Esophagus muscularis mucosa (tissue), 4 donors: ENCODE measurements at regions not wholly inside any gene's neighbourhood (a gene's known extent, or its start where the extent isn't known, plus 50 kb on each side); places are given as distances from the start of the nearest gene placed in this dataset.

Experiments
- EP300 ChIP-seq: sonication (generic); formaldehyde crosslinking; IDR thresholded peaks from one replicate; pipeline ENCODE4 v1.6.1; 2017; ENCODE audit warnings: antibody characterized with exemption
- POLR2A ChIP-seq: fragments of 450-650 bp; IDR thresholded peaks from one replicate; pipeline ENCODE4 v1.6.1; 2017; ENCODE audit warnings: antibody characterized with exemption, moderate library complexity, mild to moderate bottlenecking, low read depth
- POLR2AphosphoS5 ChIP-seq, 2 donors: sonication (generic); formaldehyde crosslinking; IDR thresholded peaks; one replicate each; pipeline ENCODE4 v1.6.1; 2017; ENCODE audit warnings: antibody characterized with exemption in 2 of 2
- TF ChIP-seq, protein P1 (sequence below), 3 experiments: fragments of 200-600 bp in 2 of 3; fragments of 450-650 bp in 1 of 3; sonication (generic) in 2 of 3; IDR thresholded peaks; one replicate each; pipeline ENCODE4 v1.5.1; 2017 to 2019; ENCODE audit warnings: antibody characterized with exemption in 3 of 3, mild to moderate bottlenecking in 2 of 3, moderate library complexity in 1 of 3

DNA sequence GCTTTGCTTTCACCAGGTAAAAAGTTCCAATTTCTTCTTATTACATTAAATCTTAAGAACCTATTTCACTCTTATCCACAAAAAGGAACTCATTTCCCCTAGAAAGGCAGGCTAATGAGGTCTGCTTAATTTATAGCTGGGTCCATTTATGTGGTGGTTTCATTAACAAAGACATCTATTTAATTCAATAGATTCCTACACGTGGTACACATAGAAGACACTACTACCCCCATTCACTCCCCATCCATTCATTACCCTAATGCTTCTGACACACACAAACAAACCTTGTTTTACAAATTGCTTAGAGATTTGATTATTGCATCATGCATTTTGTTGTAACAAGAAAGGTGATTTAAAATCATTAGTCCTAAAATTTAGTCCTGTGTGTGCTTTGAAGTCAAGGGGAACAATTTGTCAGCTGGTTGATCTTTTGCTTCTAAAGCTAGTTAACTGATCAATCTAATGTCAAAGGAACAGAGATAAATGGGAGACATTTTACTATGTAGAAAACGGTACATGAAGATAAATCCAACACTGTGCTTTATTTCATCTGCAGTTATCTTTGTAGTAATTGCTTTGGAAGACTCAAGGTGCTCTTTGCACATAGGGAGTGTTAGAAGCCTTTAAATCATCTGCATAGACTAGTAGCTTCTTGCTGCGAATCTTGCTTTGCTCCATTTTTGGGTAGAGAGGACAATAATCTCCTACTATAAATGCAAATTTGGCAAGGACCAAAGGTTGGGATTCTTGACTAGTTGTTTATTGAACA, 379.2 kb downstream of the CDH11 start:
- TF ChIP-seq, protein P1, sequence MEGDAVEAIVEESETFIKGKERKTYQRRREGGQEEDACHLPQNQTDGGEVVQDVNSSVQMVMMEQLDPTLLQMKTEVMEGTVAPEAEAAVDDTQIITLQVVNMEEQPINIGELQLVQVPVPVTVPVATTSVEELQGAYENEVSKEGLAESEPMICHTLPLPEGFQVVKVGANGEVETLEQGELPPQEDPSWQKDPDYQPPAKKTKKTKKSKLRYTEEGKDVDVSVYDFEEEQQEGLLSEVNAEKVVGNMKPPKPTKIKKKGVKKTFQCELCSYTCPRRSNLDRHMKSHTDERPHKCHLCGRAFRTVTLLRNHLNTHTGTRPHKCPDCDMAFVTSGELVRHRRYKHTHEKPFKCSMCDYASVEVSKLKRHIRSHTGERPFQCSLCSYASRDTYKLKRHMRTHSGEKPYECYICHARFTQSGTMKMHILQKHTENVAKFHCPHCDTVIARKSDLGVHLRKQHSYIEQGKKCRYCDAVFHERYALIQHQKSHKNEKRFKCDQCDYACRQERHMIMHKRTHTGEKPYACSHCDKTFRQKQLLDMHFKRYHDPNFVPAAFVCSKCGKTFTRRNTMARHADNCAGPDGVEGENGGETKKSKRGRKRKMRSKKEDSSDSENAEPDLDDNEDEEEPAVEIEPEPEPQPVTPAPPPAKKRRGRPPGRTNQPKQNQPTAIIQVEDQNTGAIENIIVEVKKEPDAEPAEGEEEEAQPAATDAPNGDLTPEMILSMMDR (IDR thresholded peaks at IDR 0.05), result no peak
- TF ChIP-seq POLR2A (no peak), POLR2AphosphoS5 (IDR thresholded peaks at IDR 0.05) (no peak), EP300 (no peak)
